Activated T-helper 9 cell treated with anti-CD3 and anti-CD28 coated beads, Interleukin-2, amount 50 U/mL, for 16 hours (primary cell): ENCODE measurements at regions not wholly inside any gene's neighbourhood (a gene's known extent, or its start where the extent isn't known, plus 50 kb on each side); places are given as distances from the start of the nearest gene placed in this dataset.

ENCODE experiments used
- DNase-seq: peaks from one replicate; pipeline ENCODE4 v3.0.0-alpha.2; 2020; ENCODE audit warnings: low read depth

- no peak for DNase-seq
Measured at GRCh38 chr3:59545374-59545773, 495.5 kb upstream of the CFAP20DC start.

DNA sequence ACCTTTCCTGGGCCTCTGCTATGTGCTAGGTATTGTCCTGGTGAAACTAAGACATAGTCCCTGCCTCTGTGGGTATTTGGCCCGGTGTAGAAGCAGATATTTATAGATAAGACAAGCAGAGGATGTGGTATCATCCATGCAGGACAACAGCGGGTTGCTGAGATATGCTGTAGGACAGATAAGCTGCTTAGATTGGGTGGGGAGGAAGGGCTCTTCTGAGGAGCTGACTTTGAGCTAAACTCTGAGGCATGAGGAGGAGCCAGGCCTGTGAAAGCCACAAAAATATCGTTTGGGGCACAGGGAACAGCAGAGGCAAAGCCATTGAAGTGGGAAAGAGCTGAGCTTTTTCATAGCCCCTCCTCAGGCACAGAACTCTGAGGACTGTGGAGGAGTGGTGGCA lies 492.5 kb upstream of the CFAP20DC start:
- DNase-seq = no peak

GRCh38 chr3:59540696-59541095 lies 490.9 kb upstream of the CFAP20DC start:
- no peak for DNase-seq

DNA sequence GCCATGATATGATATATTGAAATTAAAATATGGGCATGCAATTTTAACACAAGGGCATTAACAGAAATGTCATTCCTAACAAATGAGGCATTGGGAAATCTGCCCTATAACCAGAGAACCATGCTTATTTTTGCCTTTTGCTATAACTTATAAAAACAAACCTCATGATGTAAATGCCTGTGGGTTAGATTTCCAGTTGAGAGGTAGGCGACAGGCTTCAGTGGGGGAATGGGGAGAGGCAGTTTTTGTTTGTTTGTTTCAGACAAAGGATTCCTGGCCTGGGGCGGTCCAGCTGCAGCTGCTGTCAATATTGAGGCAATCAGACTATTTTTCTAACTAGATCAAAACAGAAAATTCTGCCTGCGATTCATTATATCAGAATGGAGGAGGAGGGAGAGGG lies 490.4 kb upstream of the CFAP20DC start:
- no peak for DNase-seq

GRCh38 chr3:59538753-59539432 lies 489.1 kb upstream of the CFAP20DC start:
- no peak for DNase-seq

DNA sequence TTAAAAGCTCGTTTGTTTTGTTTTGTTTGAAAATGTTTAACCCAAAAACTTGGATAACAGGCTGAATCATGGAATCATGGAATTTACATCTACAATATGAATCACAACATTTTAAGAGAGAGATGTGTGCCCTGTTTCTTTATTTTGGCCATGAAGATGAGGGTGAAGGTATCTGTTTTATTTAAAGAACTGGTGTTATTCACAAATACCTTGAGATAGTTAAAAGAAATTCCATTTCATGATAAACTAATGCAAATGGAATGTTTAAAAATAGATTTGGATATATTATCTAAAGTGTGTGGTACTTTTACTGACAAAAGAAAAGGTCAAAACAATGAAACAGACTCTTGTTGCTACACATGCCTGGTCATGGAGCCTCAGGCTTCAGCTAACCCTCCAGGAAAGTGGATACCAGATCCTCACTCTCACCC lies 486.0 kb upstream of the CFAP20DC start:
- DNase-seq = no peak

DNA sequence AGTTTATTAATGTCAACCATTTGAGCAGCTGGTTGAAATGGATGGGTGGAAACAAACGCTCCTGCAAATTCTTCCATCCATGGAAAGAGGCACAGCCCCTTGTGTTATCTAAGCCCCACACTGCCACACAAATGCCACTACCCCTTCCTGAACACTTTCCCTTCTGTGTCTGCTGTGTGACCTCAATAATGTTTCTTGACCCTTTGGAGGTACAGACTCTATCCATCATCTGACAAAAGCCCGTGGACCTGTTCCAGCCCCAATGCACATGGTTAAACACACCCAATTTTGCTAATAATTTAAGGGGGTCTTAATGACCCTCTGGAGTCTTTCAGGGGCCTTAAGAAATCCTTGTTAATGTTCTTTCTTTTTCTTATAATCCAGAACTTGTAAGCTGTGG lies 482.2 kb upstream of the CFAP20DC start:
- no peak for DNase-seq

- no peak for DNase-seq
Measured at GRCh38 chr3:59531066-59531745, 481.4 kb upstream of the CFAP20DC start.

- no peak for DNase-seq
Measured at GRCh38 chr3:59528251-59528650, 478.4 kb upstream of the CFAP20DC start.

DNA sequence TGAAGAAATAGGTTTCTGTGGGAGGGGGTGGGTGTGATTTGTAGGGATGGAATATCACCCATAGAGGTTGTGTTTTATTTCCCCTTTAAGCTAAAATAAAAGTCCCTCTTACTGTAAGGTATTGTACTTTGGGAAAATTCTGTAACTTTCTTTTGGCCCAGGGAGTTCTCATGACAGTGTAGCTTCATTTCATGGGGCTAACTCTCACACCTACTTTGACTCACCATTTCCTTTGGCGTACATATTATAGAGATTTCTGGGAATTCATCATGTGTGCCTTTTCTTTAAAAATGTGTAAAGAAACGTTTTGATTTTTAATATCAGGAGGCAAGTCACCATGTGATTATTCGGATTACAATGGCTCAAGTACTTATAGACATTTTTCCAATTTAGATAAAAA lies 477.7 kb upstream of the CFAP20DC start:
- DNase-seq = no peak

- no peak for DNase-seq
Measured at GRCh38 chr3:59526999-59527398, 477.2 kb upstream of the CFAP20DC start.

DNA sequence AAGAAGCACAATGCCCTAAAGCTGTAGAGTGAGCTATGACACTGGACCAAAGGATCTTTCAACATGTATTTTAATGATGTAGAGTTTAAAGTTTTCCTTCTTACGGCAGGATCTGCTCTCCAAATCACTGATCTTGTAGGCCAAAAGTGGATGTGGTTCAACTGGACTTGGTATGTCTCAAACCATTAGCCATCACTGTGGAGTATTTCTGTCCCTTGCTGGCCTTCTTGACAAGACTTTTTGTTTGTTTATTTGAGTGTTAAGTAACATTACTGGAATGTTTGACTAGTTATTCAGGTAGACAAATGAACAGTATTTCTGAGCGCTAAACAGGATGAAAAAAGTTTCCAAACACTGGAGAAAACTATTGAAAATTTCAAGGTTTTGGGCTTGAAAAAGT lies 472.7 kb upstream of the CFAP20DC start:
- DNase-seq = no peak

GRCh38 chr3:59519094-59519493 lies 469.3 kb upstream of the CFAP20DC start:
- no peak for DNase-seq

GRCh38 chr3:59518283-59519055 lies 468.6 kb upstream of the CFAP20DC start:
- DNase-seq = no peak

DNA sequence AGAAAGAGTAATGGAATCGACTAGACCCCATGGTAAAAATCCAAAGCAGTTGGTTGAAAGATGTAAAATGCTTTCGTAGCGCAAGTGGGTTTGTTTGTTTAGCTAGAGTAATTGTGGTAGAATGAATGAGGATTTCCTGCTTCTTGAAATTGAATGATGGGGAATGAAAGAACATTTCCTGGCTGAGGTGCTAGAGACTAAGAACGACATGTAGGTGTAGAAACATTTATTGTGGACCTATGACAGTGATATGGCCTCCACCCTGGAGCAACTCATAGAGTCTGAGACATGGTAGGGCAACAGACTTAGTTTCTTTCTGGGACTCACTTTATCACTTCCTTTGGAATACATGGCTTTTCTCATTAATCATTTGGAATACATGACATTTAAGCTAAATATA lies 467.6 kb upstream of the CFAP20DC start:
- no peak for DNase-seq

- DNase-seq = no peak
Measured at GRCh38 chr3:59515966-59516365, 466.1 kb upstream of the CFAP20DC start.

- DNase-seq = no peak
Measured at GRCh38 chr3:59514865-59515482, 465.1 kb upstream of the CFAP20DC start.

GRCh38 chr3:59513570-59513969 lies 463.7 kb upstream of the CFAP20DC start:
- DNase-seq = no peak

- DNase-seq = no peak
Measured at GRCh38 chr3:59512066-59512465, 462.2 kb upstream of the CFAP20DC start.

DNA sequence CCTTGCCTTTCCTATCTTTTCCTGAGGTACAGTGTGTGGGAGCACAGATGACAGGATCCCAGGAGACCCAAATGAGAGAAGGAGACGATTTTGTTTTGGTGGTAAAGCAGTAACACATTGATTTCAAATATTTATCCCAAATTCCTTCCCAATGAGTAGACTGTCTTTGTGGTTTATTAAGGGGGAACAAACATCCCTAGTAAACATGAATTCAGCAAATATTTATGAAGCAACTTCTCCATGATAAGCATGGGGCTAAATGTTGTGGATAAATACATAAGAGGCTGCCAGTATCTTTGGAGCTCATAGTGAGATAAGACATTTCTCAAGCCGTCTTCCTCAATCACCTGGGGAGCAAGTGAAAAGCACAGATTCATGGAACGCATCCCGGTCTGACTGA lies 460.8 kb upstream of the CFAP20DC start:
- no peak for DNase-seq

DNA sequence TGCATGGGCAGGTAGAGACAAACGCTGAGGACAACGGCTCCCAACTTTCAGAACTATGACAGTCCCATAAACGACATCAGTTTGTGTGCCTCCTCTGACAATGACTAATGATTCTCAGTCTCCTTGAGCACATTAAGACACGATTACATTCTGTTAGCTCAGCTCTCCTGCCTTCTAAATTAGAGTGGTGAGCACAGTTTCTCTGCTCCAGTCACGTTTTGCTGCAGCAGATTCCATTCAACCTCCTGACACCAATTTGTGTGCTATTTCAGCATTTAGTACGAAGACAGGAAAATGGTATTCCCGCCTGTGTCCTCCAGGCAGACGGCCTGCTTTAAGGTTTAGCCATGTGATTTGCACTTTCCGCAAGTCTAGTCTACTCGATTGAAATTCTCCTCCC lies 458.4 kb upstream of the CFAP20DC start:
- no peak for DNase-seq

DNA sequence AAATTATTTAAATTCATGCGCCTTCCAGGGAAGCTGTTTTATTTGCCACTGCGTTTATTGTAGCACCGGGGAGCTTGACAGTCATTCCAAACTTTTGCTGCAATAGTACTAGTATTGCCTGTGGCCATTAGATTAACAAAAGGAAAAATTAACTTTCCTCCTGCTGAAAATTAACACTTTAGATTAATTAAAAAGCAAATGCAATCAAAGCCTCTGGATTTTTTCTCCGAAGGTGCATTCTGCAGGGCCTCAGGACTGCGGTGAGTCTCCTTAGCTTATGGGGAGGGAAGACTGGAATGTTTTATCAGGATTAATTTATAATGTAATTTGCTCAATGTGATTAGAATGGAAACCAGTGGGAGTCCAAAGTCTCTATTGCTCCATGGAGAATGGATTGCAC lies 456.4 kb upstream of the CFAP20DC start:
- DNase-seq = no peak

DNA sequence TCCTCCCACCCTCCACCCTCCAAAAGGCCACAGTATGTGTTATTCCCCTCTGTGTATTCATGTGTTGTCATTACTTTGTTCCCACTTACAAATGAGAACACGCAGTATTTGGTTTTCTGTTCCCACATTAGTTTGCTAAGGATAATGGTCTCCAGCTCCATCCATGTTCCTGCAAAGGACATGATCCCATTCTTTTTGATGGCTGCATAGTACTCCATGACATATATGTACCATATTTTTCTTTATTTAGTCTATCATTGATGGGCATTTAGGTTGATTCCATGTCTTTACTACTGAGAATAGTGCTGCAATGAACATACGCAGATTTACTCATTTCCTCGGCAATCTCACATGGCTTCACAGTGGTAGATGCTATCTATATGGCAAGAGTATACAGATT lies 453.6 kb upstream of the CFAP20DC start:
- no peak for DNase-seq
